ENCODE measurements at regions not wholly inside any gene's neighbourhood (a gene's known extent, or its start where the extent isn't known, plus 50 kb on each side); places are given as distances from the start of the nearest gene placed in this dataset.

- no peak for DNase-seq
- intact Hi-C loops (cut with DNase I, micrococcal nuclease), result no loop called here
- ATAC-seq, result no peak
Measured at GRCh38 chr16:85971902-85972638, 73.1 kb downstream of the IRF8 start.

- ATAC-seq (peak; percentile 76), DNase-seq (peak; percentile 54 to 86)
- intact Hi-C loops (cut with DNase I, micrococcal nuclease), result no loop called here
Measured at GRCh38 chr16:85974428-85975375, 75.7 kb downstream of the IRF8 start.

- DNase-seq (peak; percentile 61 to 63), ATAC-seq (peak; percentile 68)
- intact Hi-C loops (cut with DNase I, micrococcal nuclease), result no loop called here
Measured at GRCh38 chr16:85975451-85975981, 76.6 kb downstream of the IRF8 start.

- DNase-seq (no peak), ATAC-seq (no peak)
- intact Hi-C loops (cut with DNase I, micrococcal nuclease), result no loop called here
Measured at GRCh38 chr16:85978291-85978775, 79.4 kb downstream of the IRF8 start.

- intact Hi-C loops (cut with DNase I, micrococcal nuclease), result no loop called here
- ATAC-seq (no peak), DNase-seq (no peak)
Measured at GRCh38 chr16:85978976-85979375, 80.0 kb downstream of the IRF8 start.

- ATAC-seq (peak; percentile 54), DNase-seq (peak; percentile 63 to 68)
- intact Hi-C loops (cut with DNase I, micrococcal nuclease), result loop anchor here (10.0 kb wide), 1 partner anchor 155 kb away; no protein-coding TSS in a partner anchor
Measured at GRCh38 chr16:85979605-85980004, 80.6 kb downstream of the IRF8 start.

- intact Hi-C loops (cut with DNase I, micrococcal nuclease), result loop anchor here (10.0 kb wide), 1 partner anchor 156 kb away; no protein-coding TSS in a partner anchor
- ATAC-seq (no peak), DNase-seq (no peak)
Measured at GRCh38 chr16:85980686-85981085, 81.7 kb downstream of the IRF8 start.

GRCh38 chr16:85981826-85982562 lies 83.0 kb downstream of the IRF8 start:
- no peak for ATAC-seq
- DNase-seq, result no peak
- intact Hi-C loops (cut with DNase I, micrococcal nuclease), result loop anchor here (10.0 kb wide), 1 partner anchor 157 kb away; no protein-coding TSS in a partner anchor

GRCh38 chr16:85982563-85982939 lies 83.6 kb downstream of the IRF8 start:
- intact Hi-C loops (cut with DNase I, micrococcal nuclease), result loop anchor here (10.0 kb wide), 1 partner anchor 158 kb away; no protein-coding TSS in a partner anchor
- ATAC-seq, result no peak
- peak; percentile 43 to 60 for DNase-seq

- intact Hi-C loops (cut with DNase I, micrococcal nuclease), result loop anchor here (10.0 kb wide), 1 partner anchor 158 kb away; no protein-coding TSS in a partner anchor
- DNase-seq, result no peak
- no peak for ATAC-seq
Measured at GRCh38 chr16:85983064-85983463, 84.1 kb downstream of the IRF8 start.

- no peak for DNase-seq
- no peak for ATAC-seq
- intact Hi-C loops (cut with DNase I, micrococcal nuclease), result loop anchor here (10.0 kb wide), 1 partner anchor 159 kb away; no protein-coding TSS in a partner anchor
Measured at GRCh38 chr16:85983606-85984230, 84.8 kb downstream of the IRF8 start.

GRCh38 chr16:85984231-85984880 lies 85.4 kb downstream of the IRF8 start:
- ATAC-seq (no peak), DNase-seq (peak in 1 of 2 donors; percentile 8)
- intact Hi-C loops (cut with DNase I, micrococcal nuclease), result loop anchor here (10.0 kb wide), 1 partner anchor 160 kb away; no protein-coding TSS in a partner anchor

GRCh38 chr16:85984947-85985451 lies 86.0 kb downstream of the IRF8 start:
- peak in 1 of 2 donors; percentile 46 for DNase-seq
- intact Hi-C loops (cut with DNase I, micrococcal nuclease), result loop anchor here (10.0 kb wide), 1 partner anchor 160 kb away; no protein-coding TSS in a partner anchor
- peak; percentile 48 for ATAC-seq

- DNase-seq (peak; percentile 61 to 62), ATAC-seq (peak; percentile 70)
- intact Hi-C loops (cut with DNase I, micrococcal nuclease), result loop anchor here (10.0 kb wide), 1 partner anchor 162 kb away; no protein-coding TSS in a partner anchor
Measured at GRCh38 chr16:85986931-85987749, 88.2 kb downstream of the IRF8 start.

GRCh38 chr16:85987750-85988078 lies 88.8 kb downstream of the IRF8 start:
- intact Hi-C loops (cut with DNase I, micrococcal nuclease), result loop anchor here (10.0 kb wide), 1 partner anchor 163 kb away; no protein-coding TSS in a partner anchor
- no peak for ATAC-seq
- DNase-seq, result no peak

GRCh38 chr16:85988306-85988705 lies 89.3 kb downstream of the IRF8 start:
- intact Hi-C loops (cut with DNase I, micrococcal nuclease), result loop anchor here (10.0 kb wide), 1 partner anchor 164 kb away; no protein-coding TSS in a partner anchor
- no peak for ATAC-seq
- peak in 1 of 2 donors; percentile 1 for DNase-seq
